Sigmoid colon (tissue), 6 donors: ENCODE measurements at regions not wholly inside any gene's neighbourhood (a gene's known extent, or its start where the extent isn't known, plus 50 kb on each side); places are given as distances from the start of the nearest gene placed in this dataset.

Experiments used
- DNase-seq: peaks from one replicate; pipeline ENCODE4 v3.0.0-alpha.2; 2019
- H3K27ac ChIP-seq, 4 donors: fragments of 200-600 bp; sonication (generic); one replicate each; pipeline ENCODE4 v1.5.1; 2016 to 2019; ENCODE audit warnings: mild to moderate bottlenecking in 1 of 4
- H3K27me3 ChIP-seq, 3 donors: fragments of 200-600 bp; sonication (generic); one replicate each; pipeline ENCODE4 v1.5.1; 2019; ENCODE audit warnings: mild to moderate bottlenecking in 1 of 3
- H3K36me3 ChIP-seq, 4 donors: fragments of 200-600 bp; sonication (generic); one replicate each; pipeline ENCODE4 v1.5.1; 2016 to 2019
- H3K4me1 ChIP-seq, 4 donors: fragments of 200-600 bp; sonication (generic); one replicate each; pipeline ENCODE4 v1.5.1; 2017 to 2019
- H3K4me3 ChIP-seq, 4 donors: fragments of 200-600 bp; sonication (generic); one replicate each; pipeline ENCODE4 v1.5.1; 2017 to 2019; ENCODE audit warnings: mild to moderate bottlenecking in 2 of 4, moderate library complexity in 1 of 4
- H3K9me3 ChIP-seq, 4 donors: fragments of 200-600 bp in 3 of 4; sonication (generic) in 3 of 4; one replicate each; pipeline versions ENCODE4 v1.5.1 to v1.6.1; 2013 to 2019
- CTCF ChIP-seq, 4 experiments: fragments of 450-650 bp in 3 of 4; fragments of 200-600 bp in 1 of 4; IDR thresholded peaks; one replicate each; pipeline ENCODE4 v1.5.1; 2016 to 2019; ENCODE audit warnings: antibody characterized with exemption in 4 of 4, mild to moderate bottlenecking in 3 of 4, moderate library complexity in 2 of 4
- EP300 ChIP-seq, 4 donors: sonication (generic); formaldehyde crosslinking; IDR thresholded peaks; one replicate each; pipeline ENCODE4 v1.6.1; 2017; ENCODE audit warnings: antibody characterized with exemption in 4 of 4
- POLR2A ChIP-seq, 2 donors: fragments of 450-650 bp; IDR thresholded peaks; one replicate each; pipeline ENCODE4 v1.6.1; 2016; ENCODE audit warnings: antibody characterized with exemption in 2 of 2, mild to moderate bottlenecking in 2 of 2, moderate library complexity in 2 of 2
- POLR2AphosphoS5 ChIP-seq, 4 donors: sonication (generic); formaldehyde crosslinking; IDR thresholded peaks; one replicate each; pipeline ENCODE4 v1.6.1; 2017; ENCODE audit warnings: antibody characterized with exemption in 4 of 4
- WGBS, 2 donors: extraction: QIAGEN DNeasy Blood & Tissue Kit; methylation state at CpG; one replicate each; pipeline ENCODE4 v1.1.7; 2013; 5-methylcytosine and 5-hydroxymethylcytosine counted together
- intact Hi-C: fragments of 100-400 bp; cut with DNase I; formaldehyde crosslinking; loops from one replicate; pipeline ENCODE4 v1.15.1; 2023
- donor health status: healthy with polysubstance abuse.
- donor health status: healthy.

- Histone ChIP-seq H3K27ac (no peak overlapping the region), H3K27me3 (no peaks in the 10 kb centered on the region), H3K36me3 (no peaks in the 10 kb centered on the region), H3K9me3 (no peaks in the 10 kb centered on the region), H3K4me3 (no peak overlapping the region), H3K4me1 (no peaks in the 10 kb centered on the region)
- TF ChIP-seq POLR2AphosphoS5 (IDR thresholded peaks at IDR 0.05) = no peak
- no peak for TF ChIP-seq EP300 (IDR thresholded peaks at IDR 0.05)
- TF ChIP-seq CTCF (IDR thresholded peaks at IDR 0.05) = no peak
- TF ChIP-seq POLR2A (IDR thresholded peaks at IDR 0.05) = no peak
- no peak for DNase-seq
- intact Hi-C loops = no loop called here
- 61 to 65% methylated on average over 5 of the region's 5 CpGs for WGBS, 2 donors
These were observed 97.2 kb upstream of the TMEM260 start for GRCh38 chr14:56482310-56482911.

GRCh38 chr14:56487090-56487667 is 92.4 kb upstream of the TMEM260 start:
- Histone ChIP-seq H3K27ac (no peak overlapping the region), H3K4me1 (peaks cover 0 to 7% (median 0%) of the 10 kb centered on the region in 4 donors), H3K36me3 (no peaks in the 10 kb centered on the region), H3K4me3 (no peak overlapping the region), H3K27me3 (no peaks in the 10 kb centered on the region), H3K9me3 (no peaks in the 10 kb centered on the region)
- intact Hi-C loops = no loop called here
- TF ChIP-seq POLR2AphosphoS5 (IDR thresholded peaks at IDR 0.05) (no peak), EP300 (IDR thresholded peaks at IDR 0.05) (no peak), CTCF (IDR thresholded peaks at IDR 0.05) (no peak), POLR2A (IDR thresholded peaks at IDR 0.05) (no peak)
- no peak for DNase-seq
- WGBS, 2 donors = 54 to 68% methylated on average over 4 of the region's 4 CpGs

DNA sequence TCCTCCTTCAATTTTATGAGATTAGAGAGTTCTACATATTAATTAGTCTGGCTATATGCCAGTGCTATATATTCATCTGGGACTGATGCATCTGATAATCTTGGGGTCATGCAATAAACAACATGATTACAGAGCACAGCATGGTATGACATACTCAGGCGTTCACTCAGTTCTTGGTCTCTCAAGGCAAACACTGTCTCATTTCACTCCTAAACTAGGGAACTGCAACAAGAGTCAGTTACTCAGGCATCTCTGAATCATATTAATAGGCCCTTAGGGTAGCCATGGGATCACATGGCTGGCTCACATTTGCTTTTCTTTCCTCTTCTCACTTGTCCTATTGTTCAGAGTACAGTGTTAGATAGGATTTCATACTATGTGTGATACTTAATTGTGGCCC is 91.8 kb upstream of the TMEM260 start:
- no peak overlapping the region for H3K4me3 ChIP-seq
- TF ChIP-seq EP300 (IDR thresholded peaks at IDR 0.05) (no peak), POLR2AphosphoS5 (IDR thresholded peaks at IDR 0.05) (no peak), CTCF (IDR thresholded peaks at IDR 0.05) (no peak), POLR2A (IDR thresholded peaks at IDR 0.05) (no peak)
- H3K27me3 ChIP-seq = no peaks in the 10 kb centered on the region
- no peak overlapping the region for H3K27ac ChIP-seq
- no peaks in the 10 kb centered on the region for H3K36me3 ChIP-seq
- H3K4me1 ChIP-seq = peaks cover 0 to 7% (median 0%) of the 10 kb centered on the region in 4 donors
- no peak for DNase-seq
- 57 to 73% methylated on average over 1 of the region's 1 CpG for WGBS, 2 donors
- H3K9me3 ChIP-seq = no peaks in the 10 kb centered on the region
- intact Hi-C loops = no loop called here

GRCh38 chr14:56488306-56488705 is 91.3 kb upstream of the TMEM260 start:
- WGBS, 2 donors = 88 to 94% methylated on average over 1 of the region's 1 CpG
- Histone ChIP-seq H3K4me1 (peaks cover 0 to 7% (median 0%) of the 10 kb centered on the region in 4 donors), H3K27ac (no peak overlapping the region), H3K27me3 (no peaks in the 10 kb centered on the region), H3K4me3 (no peak overlapping the region), H3K36me3 (no peaks in the 10 kb centered on the region), H3K9me3 (no peaks in the 10 kb centered on the region)
- TF ChIP-seq EP300 (IDR thresholded peaks at IDR 0.05) = no peak
- TF ChIP-seq CTCF (IDR thresholded peaks at IDR 0.05) = no peak
- no peak for TF ChIP-seq POLR2AphosphoS5 (IDR thresholded peaks at IDR 0.05)
- no peak for TF ChIP-seq POLR2A (IDR thresholded peaks at IDR 0.05)
- DNase-seq = no peak
- intact Hi-C loops = no loop called here
